OCI-LY7 (cell line): ENCODE measurements at regions not wholly inside any gene's neighbourhood (a gene's known extent, or its start where the extent isn't known, plus 50 kb on each side); places are given as distances from the start of the nearest gene placed in this dataset.

ENCODE experiments used
- CTCF ChIP-seq: fragments of 200-600 bp; sonication (generic); conservative IDR thresholded peaks from 2 replicates; pipeline ENCODE4 v1.5.1; 2014; ENCODE audit warnings: mild to moderate bottlenecking, antibody characterized with exemption, low read length, moderate library complexity, mixed read lengths
- EZH2phosphoT487 ChIP-seq: fragments of 200-600 bp; sonication (generic); IDR thresholded peaks from 2 replicates; pipeline ENCODE4 v1.6.1; 2018; ENCODE audit warnings: low read depth, borderline replicate concordance, mild to moderate bottlenecking, mixed run types, antibody characterized with exemption, low read length, moderate library complexity, mixed read lengths

GRCh38 chr19:28497137-28497536 is 715.8 kb downstream of the UQCRFS1 start:
- TF ChIP-seq EZH2phosphoT487 (no peak), CTCF (no peak)
